Mesothelial cell of epicardium (in vitro differentiated cells): ENCODE measurements at regions not wholly inside any gene's neighbourhood (a gene's known extent, or its start where the extent isn't known, plus 50 kb on each side); places are given as distances from the start of the nearest gene placed in this dataset.

ENCODE experiments used
- DNase-seq, 2 experiments: peaks; one replicate each; pipeline ENCODE4 v3.0.0; 2021; ENCODE audit warnings: low spot score in 2 of 2; ENCODE audit not compliant: unreplicated experiment in 2 of 2
- H3K27ac Mint-ChIP-seq: 2 replicates; pipeline ENCODE4 v1.8.0; 2021; ENCODE audit warnings: mixed read lengths
- H3K27me3 Mint-ChIP-seq: 2 replicates; pipeline ENCODE4 v1.8.0; 2021; ENCODE audit warnings: low read depth, mixed read lengths
- H3K36me3 Mint-ChIP-seq: 2 replicates; pipeline ENCODE4 v1.8.0; 2021; ENCODE audit warnings: mixed read lengths
- H3K4me1 Mint-ChIP-seq: 2 replicates; pipeline ENCODE4 v1.8.0; 2021; ENCODE audit warnings: mixed read lengths
- H3K4me3 Mint-ChIP-seq: 2 replicates; pipeline ENCODE4 v1.8.0; 2021; ENCODE audit warnings: mild to moderate bottlenecking, moderate library complexity, mixed read lengths
- H3K9me3 Mint-ChIP-seq: 2 replicates; pipeline ENCODE4 v1.8.0; 2021; ENCODE audit warnings: mixed read lengths
- CTCF ChIP-seq: fragments of 200-600 bp; sonication (generic); IDR thresholded peaks from one replicate; pipeline ENCODE4 v1.5.0; 2021; ENCODE audit warnings: antibody characterized with exemption; ENCODE audit not compliant: unreplicated experiment

GRCh38 chr4:11898796-11899195 is 470.1 kb upstream of the HS3ST1 start:
- TF ChIP-seq CTCF, result no peak
- Mint-ChIP-seq H3K36me3 (peaks cover 3% of the 10 kb centered on the region), H3K27me3 (no peaks in the 10 kb centered on the region), H3K27ac (no peak overlapping the region), H3K4me1 (peaks cover 10% of the 10 kb centered on the region), H3K4me3 (no peak overlapping the region), H3K9me3 (peaks cover 25% of the 10 kb centered on the region)
- no peak for DNase-seq

- TF ChIP-seq CTCF, result no peak
- H3K4me1 Mint-ChIP-seq, result peaks cover 4% of the 10 kb centered on the region
- H3K4me3 Mint-ChIP-seq, result no peak overlapping the region
- DNase-seq, result no peak
- H3K36me3 Mint-ChIP-seq, result peaks cover 3% of the 10 kb centered on the region
- peaks cover 25% of the 10 kb centered on the region for H3K9me3 Mint-ChIP-seq
- H3K27ac Mint-ChIP-seq, result no peak overlapping the region
- H3K27me3 Mint-ChIP-seq, result no peaks in the 10 kb centered on the region
These were observed 467.1 kb upstream of the HS3ST1 start for GRCh38 chr4:11895766-11896165.

GRCh38 chr4:11894977-11895376 is 466.3 kb upstream of the HS3ST1 start:
- Mint-ChIP-seq H3K9me3 (peaks cover 25% of the 10 kb centered on the region), H3K27me3 (no peaks in the 10 kb centered on the region), H3K4me3 (no peak overlapping the region), H3K4me1 (no peaks in the 10 kb centered on the region), H3K36me3 (peaks cover 3% of the 10 kb centered on the region), H3K27ac (no peak overlapping the region)
- no peak for DNase-seq
- TF ChIP-seq CTCF, result no peak

- Mint-ChIP-seq H3K9me3 (peaks cover 25% of the 10 kb centered on the region), H3K4me1 (no peaks in the 10 kb centered on the region), H3K27ac (no peak overlapping the region), H3K36me3 (peaks cover 3% of the 10 kb centered on the region), H3K27me3 (no peaks in the 10 kb centered on the region), H3K4me3 (no peak overlapping the region)
- TF ChIP-seq CTCF, result no peak
- DNase-seq, result no peak
These were observed 465.5 kb upstream of the HS3ST1 start for GRCh38 chr4:11894221-11894620.

GRCh38 chr4:11889099-11889498 is 460.4 kb upstream of the HS3ST1 start:
- DNase-seq, result no peak
- no peak overlapping the region for H3K27ac Mint-ChIP-seq
- TF ChIP-seq CTCF, result no peak
- H3K4me3 Mint-ChIP-seq, result no peak overlapping the region
- H3K36me3 Mint-ChIP-seq, result no peaks in the 10 kb centered on the region
- peaks cover 11% of the 10 kb centered on the region for H3K4me1 Mint-ChIP-seq
- no peaks in the 10 kb centered on the region for H3K27me3 Mint-ChIP-seq
- peaks cover 17% of the 10 kb centered on the region for H3K9me3 Mint-ChIP-seq

GRCh38 chr4:11881947-11882346 is 453.3 kb upstream of the HS3ST1 start:
- Mint-ChIP-seq H3K4me1 (peaks cover 13% of the 10 kb centered on the region), H3K9me3 (peaks cover 8% of the 10 kb centered on the region), H3K36me3 (no peaks in the 10 kb centered on the region), H3K27me3 (no peaks in the 10 kb centered on the region), H3K27ac (no peak overlapping the region), H3K4me3 (no peak overlapping the region)
- no peak for TF ChIP-seq CTCF
- DNase-seq, result no peak
